NCI-H2107 treated with DMSO at 0.1 percent for 48 hours (cell line): ENCODE measurements at regions not wholly inside any gene's neighbourhood (a gene's known extent, or its start where the extent isn't known, plus 50 kb on each side); places are given as distances from the start of the nearest gene placed in this dataset.

Experiments
- DNase-seq: peaks from one replicate; lab custom pipeline; 2025; ENCODE audit not compliant: unreplicated experiment; lab: John Stamatoyannopoulos, UW

DNA sequence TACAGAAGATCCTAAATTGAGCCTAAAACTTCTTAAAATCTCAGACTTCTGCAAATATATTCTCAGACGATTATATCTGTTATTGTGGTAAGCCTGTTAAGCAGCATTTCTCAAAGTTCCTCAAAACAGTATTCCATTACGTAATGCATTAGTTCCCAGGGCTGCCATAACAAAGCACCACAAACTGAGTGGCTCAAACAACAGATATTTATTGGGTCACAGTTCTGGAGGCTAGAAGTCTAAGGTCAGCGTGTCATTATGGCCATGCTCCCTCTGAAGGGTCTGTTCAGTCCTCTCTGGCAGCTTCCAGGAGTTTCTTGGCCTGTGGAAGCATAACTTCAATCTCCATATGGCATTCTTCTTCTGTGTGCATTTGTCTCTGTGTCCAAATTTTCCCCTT lies 103.5 kb upstream of the ST6GALNAC5 start:
- no peak for DNase-seq

- DNase-seq: peak; percentile 86
These were observed 102.4 kb upstream of the ST6GALNAC5 start for GRCh38 chr1:76764638-76765454.

- DNase-seq: no peak
These were observed 100.9 kb upstream of the ST6GALNAC5 start for GRCh38 chr1:76766381-76766780.

- DNase-seq: no peak
These were observed 97.4 kb upstream of the ST6GALNAC5 start for GRCh38 chr1:76769911-76770310.

- peak; percentile 91 for DNase-seq
These were observed 96.3 kb upstream of the ST6GALNAC5 start for GRCh38 chr1:76770979-76771378.

GRCh38 chr1:76781447-76781846 lies 85.8 kb upstream of the ST6GALNAC5 start:
- no peak for DNase-seq

- DNase-seq: no peak
These were observed 84.5 kb upstream of the ST6GALNAC5 start for GRCh38 chr1:76782809-76783208.

GRCh38 chr1:76784502-76784901 lies 82.8 kb upstream of the ST6GALNAC5 start:
- no peak for DNase-seq

GRCh38 chr1:76786222-76786621 lies 81.1 kb upstream of the ST6GALNAC5 start:
- no peak for DNase-seq

GRCh38 chr1:76793594-76793993 lies 73.7 kb upstream of the ST6GALNAC5 start:
- no peak for DNase-seq

- DNase-seq: no peak
These were observed 67.6 kb upstream of the ST6GALNAC5 start for GRCh38 chr1:76799700-76800099.

DNA sequence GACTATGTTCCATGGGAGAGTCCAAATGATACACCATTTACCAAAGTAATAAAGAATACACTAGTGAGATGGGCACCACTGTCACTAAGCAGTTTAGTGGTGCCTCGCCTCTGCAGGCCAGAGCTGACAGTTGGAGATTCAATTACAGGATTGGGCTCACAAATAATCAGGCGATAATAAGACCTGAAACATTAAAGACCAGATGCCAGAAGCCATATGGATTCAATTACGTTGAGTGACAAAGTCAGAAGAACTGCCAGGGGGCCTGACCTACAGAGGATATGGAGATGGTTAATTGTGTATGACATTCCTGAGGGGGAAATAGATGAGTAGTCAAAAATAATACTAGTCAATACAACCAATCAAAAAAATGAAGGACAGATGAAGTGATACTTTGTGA lies 65.2 kb upstream of the ST6GALNAC5 start:
- no peak for DNase-seq

GRCh38 chr1:76807543-76808260 lies 59.6 kb upstream of the ST6GALNAC5 start:
- DNase-seq: no peak
